GM23248 (cell line): ENCODE measurements at regions not wholly inside any gene's neighbourhood (a gene's known extent, or its start where the extent isn't known, plus 50 kb on each side); places are given as distances from the start of the nearest gene placed in this dataset.

Source experiments
- DNase-seq: peaks from one replicate; pipeline ENCODE4 v3.0.0-alpha.2; 2015
- H2AFZ ChIP-seq: fragments of 200-600 bp; sonication (generic); 2 replicates; pipeline ENCODE4 v1.6.1; 2016; ENCODE audit warnings: antibody characterized with exemption
- H3F3A ChIP-seq: fragments of 200-600 bp; sonication (generic); 2 replicates; pipeline ENCODE4 v1.6.1; 2016; ENCODE audit warnings: mild to moderate bottlenecking, antibody characterized with exemption, mixed run types; ENCODE audit not compliant: insufficient read depth
- H3K27ac ChIP-seq: fragments of 200-600 bp; sonication (generic); 2 replicates; pipeline ENCODE4 v1.5.1; 2016; ENCODE audit warnings: mild to moderate bottlenecking
- H3K27me3 ChIP-seq: fragments of 200-600 bp; sonication (generic); replicated peaks from 2 replicates; pipeline ENCODE4 v1.6.1; 2016; ENCODE audit warnings: mild to moderate bottlenecking; ENCODE audit not compliant: insufficient read depth
- H3K36me3 ChIP-seq: fragments of 200-600 bp; sonication (generic); 2 replicates; pipeline ENCODE4 v1.6.1; 2016; ENCODE audit warnings: low read depth, mild to moderate bottlenecking
- H3K4me1 ChIP-seq: fragments of 200-600 bp; sonication (generic); 2 replicates; pipeline ENCODE4 v1.6.1; 2016; ENCODE audit warnings: mild to moderate bottlenecking; ENCODE audit not compliant: insufficient read depth
- H3K4me2 ChIP-seq: fragments of 200-600 bp; sonication (generic); one replicate; pipeline ENCODE4 v1.6.1; 2016; ENCODE audit warnings: mild to moderate bottlenecking; ENCODE audit not compliant: unreplicated experiment
- H3K4me3 ChIP-seq: fragments of 200-600 bp; sonication (generic); 2 replicates; pipeline ENCODE4 v1.5.1; 2016; ENCODE audit warnings: mild to moderate bottlenecking
- H3K79me2 ChIP-seq: fragments of 200-600 bp; sonication (generic); 2 replicates; pipeline ENCODE4 v1.6.1; 2016; ENCODE audit warnings: mild to moderate bottlenecking; ENCODE audit not compliant: insufficient read depth
- H3K9ac ChIP-seq: fragments of 200-600 bp; sonication (generic); 2 replicates; pipeline ENCODE4 v1.6.1; 2016; ENCODE audit warnings: mild to moderate bottlenecking
- H3K9me2 ChIP-seq: fragments of 200-600 bp; sonication (generic); 2 replicates; pipeline ENCODE4 v1.6.1; 2016; ENCODE audit warnings: mixed run types, mild to moderate bottlenecking, moderate library complexity; ENCODE audit not compliant: insufficient read depth
- H3K9me3 ChIP-seq: fragments of 200-600 bp; sonication (generic); one replicate; pipeline ENCODE4 v1.6.1; 2017; ENCODE audit warnings: low read depth
- H4K20me1 ChIP-seq: fragments of 200-600 bp; sonication (generic); 2 replicates; pipeline ENCODE4 v1.6.0; 2016; ENCODE audit not compliant: insufficient read depth
- EZH2 ChIP-seq: fragments of 200-600 bp; sonication (generic); IDR thresholded peaks from 2 replicates; pipeline ENCODE4 v1.6.1; 2018; ENCODE audit warnings: antibody characterized with exemption, mild to moderate bottlenecking; ENCODE audit not compliant: insufficient read depth, poor library complexity, severe bottlenecking
- EZH2phosphoT487 ChIP-seq: fragments of 200-600 bp; sonication (generic); IDR thresholded peaks from 2 replicates; pipeline ENCODE4 v1.6.1; 2018; ENCODE audit warnings: antibody characterized with exemption, moderate library complexity, mild to moderate bottlenecking, low read depth; ENCODE audit not compliant: insufficient read depth
- WGBS, 2 experiments: methylation state at CpG; one replicate each; pipeline ENCODE4 v1.1.6; 2015 to 2017; ENCODE audit warnings: low lambda C conversion rate in 2 of 2, low coverage in 1 of 2; ENCODE audit errors: missing lambda C conversion rate in 2 of 2; 5-methylcytosine and 5-hydroxymethylcytosine counted together
- in situ Hi-C: fragments of 300-500 bp; cut with MboI; formaldehyde crosslinking; loops from 2 replicates; pipeline ENCODE4 v1.15.0; 2020

- 64 to 75% methylated on average over 1 of the region's 1 CpG for WGBS, 2 experiments
- H3K9me3 ChIP-seq: peaks cover 9% of the 10 kb centered on the region
- no peak for DNase-seq
- in situ Hi-C loops: no loop called here
- H3K9me2 ChIP-seq: no peaks in the 10 kb centered on the region
- H3F3A ChIP-seq: no peaks in the 10 kb centered on the region
- H3K4me1 ChIP-seq: no peaks in the 10 kb centered on the region
- H3K4me3 ChIP-seq: no peak overlapping the region
- H3K27me3 ChIP-seq: no peaks in the 10 kb centered on the region
- TF ChIP-seq EZH2phosphoT487: no peak
- TF ChIP-seq EZH2: no peak
- no peaks in the 10 kb centered on the region for H3K79me2 ChIP-seq
- H3K4me2 ChIP-seq: no peak overlapping the region
- H3K27ac ChIP-seq: no peak overlapping the region
- no peak overlapping the region for H3K9ac ChIP-seq
- H3K36me3 ChIP-seq: no peaks in the 10 kb centered on the region
- H4K20me1 ChIP-seq: no peaks in the 10 kb centered on the region
- no peak overlapping the region for H2AFZ ChIP-seq
These were observed 298.2 kb downstream of the SAMD5 start for GRCh38 chr6:147806697-147807096.

DNA sequence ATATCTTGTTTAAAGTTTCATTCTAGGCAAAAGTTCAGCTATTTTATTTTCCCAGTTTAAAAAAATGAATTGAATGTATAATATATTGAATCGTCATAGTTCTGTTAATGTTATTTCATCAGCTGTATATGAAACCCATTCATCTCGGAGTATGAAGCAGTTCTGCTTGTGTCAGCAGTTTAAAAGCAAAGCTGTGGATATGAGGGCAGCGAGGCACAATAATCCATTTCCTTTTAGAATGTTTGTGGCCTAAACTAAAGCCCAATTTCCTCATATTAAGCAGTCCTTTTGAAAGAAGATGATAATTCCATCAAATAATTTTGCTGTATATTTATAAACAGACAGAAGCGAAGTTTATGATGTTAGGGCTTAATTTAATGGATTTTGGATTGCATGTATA lies 300.1 kb downstream of the SAMD5 start:
- WGBS, 2 experiments: 7% methylated on average over 4 of the region's 4 CpGs
- in situ Hi-C loops: no loop called here
- no peak overlapping the region for H3K27ac ChIP-seq

GRCh38 chr6:147811913-147812629 lies 303.6 kb downstream of the SAMD5 start:
- Histone ChIP-seq H3K36me3 (no peaks in the 10 kb centered on the region), H3K4me2 (no peak overlapping the region), H3K9ac (no peak overlapping the region), H3F3A (no peaks in the 10 kb centered on the region), H3K9me3 (no peaks in the 10 kb centered on the region), H3K79me2 (no peaks in the 10 kb centered on the region), H3K27ac (no peak overlapping the region), H3K4me1 (no peaks in the 10 kb centered on the region), H3K9me2 (no peaks in the 10 kb centered on the region), H4K20me1 (no peaks in the 10 kb centered on the region), H3K4me3 (no peak overlapping the region), H3K27me3 (no peaks in the 10 kb centered on the region), H2AFZ (no peak overlapping the region)
- 4% methylated on average over 6 of the region's 6 CpGs for WGBS, 2 experiments
- in situ Hi-C loops: no loop called here
- no peak for TF ChIP-seq EZH2
- TF ChIP-seq EZH2phosphoT487: no peak
- no peak for DNase-seq

More for the DNA sequence above, 300.1 kb downstream of the SAMD5 start:
- H3K4me3 ChIP-seq: no peak overlapping the region
- no peak overlapping the region for H3K4me2 ChIP-seq
- H3F3A ChIP-seq: no peaks in the 10 kb centered on the region
- TF ChIP-seq EZH2phosphoT487 (no peak), EZH2 (no peak)
- H3K9me2 ChIP-seq: no peaks in the 10 kb centered on the region
- H4K20me1 ChIP-seq: no peaks in the 10 kb centered on the region
- no peaks in the 10 kb centered on the region for H3K4me1 ChIP-seq
- peaks cover 9% of the 10 kb centered on the region for H3K9me3 ChIP-seq
- no peaks in the 10 kb centered on the region for H3K27me3 ChIP-seq
- no peak overlapping the region for H2AFZ ChIP-seq
- H3K36me3 ChIP-seq: no peaks in the 10 kb centered on the region
- no peaks in the 10 kb centered on the region for H3K79me2 ChIP-seq
- no peak overlapping the region for H3K9ac ChIP-seq
- DNase-seq: no peak

GRCh38 chr6:147817042-147817689 lies 308.7 kb downstream of the SAMD5 start:
- Histone ChIP-seq H3K9me2 (no peaks in the 10 kb centered on the region), H2AFZ (no peak overlapping the region), H3K79me2 (no peaks in the 10 kb centered on the region), H4K20me1 (no peaks in the 10 kb centered on the region), H3K9ac (no peak overlapping the region), H3K9me3 (no peaks in the 10 kb centered on the region), H3K4me3 (no peak overlapping the region), H3K36me3 (no peaks in the 10 kb centered on the region), H3K27me3 (no peaks in the 10 kb centered on the region), H3K4me1 (no peaks in the 10 kb centered on the region), H3F3A (no peaks in the 10 kb centered on the region), H3K4me2 (no peak overlapping the region), H3K27ac (no peak overlapping the region)
- in situ Hi-C loops: no loop called here
- WGBS, 2 experiments: 45% methylated on average over 4 of the region's 4 CpGs
- no peak for TF ChIP-seq EZH2phosphoT487
- no peak for TF ChIP-seq EZH2
- DNase-seq: no peak
